Hematopoietic multipotent progenitor cell treated with erythropoietin and hydrocortisone succinate and interleukin-3 and kit ligand, for 15 days (in vitro differentiated cells): ENCODE measurements at regions not wholly inside any gene's neighbourhood (a gene's known extent, or its start where the extent isn't known, plus 50 kb on each side); places are given as distances from the start of the nearest gene placed in this dataset.
"Not testable (repeated sequence)": the region's sequence is repeated elsewhere in the genome, so short reads cannot be mapped to it uniquely, and the experiment has no call there.

ENCODE experiments used
- DNase-seq: peaks from one replicate; pipeline ENCODE4 v3.0.0-alpha.2; 2015; ENCODE audit warnings: low spot score

DNA sequence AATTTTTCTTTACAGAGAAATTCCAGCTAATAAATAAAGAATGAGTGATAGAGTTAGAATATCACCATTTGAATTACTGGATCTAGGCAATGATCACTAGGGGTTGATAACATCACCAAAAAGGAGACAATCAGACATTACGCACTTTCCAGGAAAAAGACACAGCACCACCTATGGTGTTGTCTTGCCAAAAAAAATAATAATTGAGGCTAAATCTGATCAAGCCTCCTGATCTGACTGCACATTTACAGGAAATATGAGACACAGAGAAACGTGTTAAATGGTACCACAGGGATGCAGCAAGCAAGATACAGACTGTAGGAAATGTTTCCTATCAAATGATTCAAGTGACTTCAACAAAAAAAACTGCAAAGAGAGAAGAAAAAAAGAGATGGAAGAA lies 92.8 kb downstream of the EOMES start:
- DNase-seq: no peak

- DNase-seq: no peak
These were observed 93.9 kb downstream of the EOMES start for GRCh38 chr3:27628026-27628750.

- DNase-seq: no peak
These were observed 95.5 kb downstream of the EOMES start for GRCh38 chr3:27626596-27627118.

- DNase-seq: no peak
These were observed 96.3 kb downstream of the EOMES start for GRCh38 chr3:27625864-27626263.

DNA sequence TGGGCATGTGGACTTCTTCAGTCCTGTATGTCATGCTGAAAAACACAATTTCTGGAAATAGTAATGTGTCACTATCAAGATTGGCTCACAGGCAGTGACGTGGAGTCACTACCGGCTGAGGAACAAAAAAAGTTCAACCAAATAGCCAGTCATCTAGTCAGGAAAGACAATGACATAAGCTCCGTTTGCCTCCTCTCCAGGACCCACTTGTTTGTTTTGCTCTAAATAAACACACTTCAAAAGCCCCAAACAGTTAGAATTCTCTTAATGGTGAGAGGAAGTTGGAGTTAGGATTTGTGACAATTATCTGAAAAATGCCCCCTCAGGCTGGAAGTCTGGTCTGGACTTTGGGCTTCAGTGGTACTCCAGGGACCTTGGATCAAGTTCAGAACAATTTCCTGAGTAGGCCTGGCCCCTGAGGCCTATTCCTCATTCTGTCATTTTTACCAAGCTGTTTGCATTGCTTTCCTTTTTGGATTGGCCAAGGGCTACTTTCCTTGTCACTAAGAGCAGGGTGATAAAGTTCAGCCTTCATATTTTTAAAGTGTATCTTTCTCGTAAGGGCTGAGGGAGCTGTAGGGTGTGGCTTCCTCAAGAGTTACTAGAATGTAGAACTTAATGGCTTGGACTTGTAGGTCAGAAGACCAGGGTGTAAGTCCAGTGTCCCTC lies 98.9 kb downstream of the EOMES start:
- DNase-seq: no peak

DNA sequence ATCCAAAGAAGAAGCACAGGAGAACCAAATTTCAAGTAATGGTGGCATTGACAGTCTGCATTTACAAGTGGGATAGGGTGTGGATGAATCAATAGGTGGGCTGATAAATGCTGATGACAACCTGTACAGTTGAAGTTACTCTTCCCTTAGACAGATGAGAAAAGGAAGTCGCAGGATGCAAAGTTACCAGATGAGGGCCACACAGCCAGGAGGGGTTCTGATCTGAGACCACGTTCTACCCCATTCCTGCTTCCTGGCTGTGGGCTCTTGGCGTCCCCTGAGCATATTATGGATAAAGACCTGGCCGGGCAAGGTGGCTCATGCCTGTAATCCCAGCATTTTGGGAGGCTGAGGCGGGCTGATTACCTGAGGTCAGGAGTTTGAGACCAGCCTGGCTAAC lies 104.6 kb downstream of the EOMES start:
- DNase-seq: no peak

GRCh38 chr3:27616031-27616430 lies 106.1 kb downstream of the EOMES start:
- DNase-seq: no peak

DNA sequence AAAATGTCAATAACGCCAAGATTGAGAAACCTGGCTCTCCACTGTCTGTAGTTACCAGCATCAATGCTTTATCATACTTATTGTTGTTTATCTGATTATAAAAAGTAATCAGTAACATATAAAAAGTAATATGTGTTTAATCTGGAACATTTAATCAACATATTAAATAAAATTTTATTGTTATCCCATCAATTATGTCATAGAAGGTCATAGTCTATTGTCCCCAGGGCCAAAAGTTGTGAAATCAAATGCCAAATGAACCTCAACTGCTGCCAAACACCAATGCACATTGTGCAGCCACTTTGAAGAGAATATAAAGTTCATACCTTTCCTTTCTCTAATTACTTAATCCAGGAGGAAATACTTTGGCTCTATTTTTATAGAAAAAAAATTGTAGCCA lies 106.6 kb downstream of the EOMES start:
- DNase-seq: no peak

GRCh38 chr3:27614592-27614991 lies 107.5 kb downstream of the EOMES start:
- DNase-seq: no peak

GRCh38 chr3:27613846-27614500 lies 108.2 kb downstream of the EOMES start:
- no peak for DNase-seq

GRCh38 chr3:27610800-27611525 lies 111.2 kb downstream of the EOMES start:
- no peak for DNase-seq

GRCh38 chr3:27607370-27607769 lies 114.8 kb downstream of the EOMES start:
- no peak for DNase-seq

GRCh38 chr3:27606537-27606936 lies 115.6 kb downstream of the EOMES start:
- no peak for DNase-seq

DNA sequence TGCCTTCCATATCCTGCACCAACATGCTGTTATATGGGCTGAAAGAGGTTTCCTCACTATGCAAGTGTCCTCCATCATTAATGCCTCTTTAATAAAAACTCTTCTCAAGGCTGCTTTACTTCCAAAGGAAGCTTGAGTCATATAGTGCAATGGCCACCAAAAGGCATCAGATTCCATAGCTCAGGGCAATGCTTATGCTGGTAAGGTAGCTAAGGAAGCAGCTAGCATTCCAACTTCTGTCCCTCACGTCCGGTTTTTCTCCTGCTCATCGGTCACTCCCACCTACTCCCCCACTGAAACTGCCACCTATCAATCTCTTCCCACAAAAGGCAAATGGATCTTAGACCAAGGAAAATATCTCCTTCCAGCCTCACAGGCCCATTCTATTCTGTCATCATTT lies 117.1 kb upstream of the SLC4A7 start:
- DNase-seq: not testable (repeated sequence)

DNA sequence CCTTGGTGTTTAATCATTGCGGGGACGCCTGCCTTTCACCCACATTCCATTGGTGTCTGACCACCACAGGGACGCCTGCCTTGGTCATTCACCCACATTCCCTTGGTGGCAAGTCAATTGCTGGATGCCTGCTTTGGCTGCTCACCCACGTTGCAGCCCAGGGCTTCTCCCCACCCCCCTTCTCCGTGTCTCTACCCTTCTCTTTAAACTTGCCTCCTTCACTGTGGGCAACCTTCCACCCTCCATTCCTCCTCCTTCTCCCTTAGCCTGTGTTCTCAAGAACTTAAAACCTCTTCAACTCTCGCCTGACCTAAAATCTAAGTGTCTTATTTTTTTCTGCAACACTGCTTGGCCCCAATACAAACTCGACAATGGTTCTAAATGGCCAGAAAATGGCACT lies 115.6 kb upstream of the SLC4A7 start:
- not testable (repeated sequence) for DNase-seq

- no peak for DNase-seq
These were observed 112.7 kb upstream of the SLC4A7 start for GRCh38 chr3:27596921-27597320.

- no peak for DNase-seq
These were observed 112.2 kb upstream of the SLC4A7 start for GRCh38 chr3:27596334-27596841.

DNA sequence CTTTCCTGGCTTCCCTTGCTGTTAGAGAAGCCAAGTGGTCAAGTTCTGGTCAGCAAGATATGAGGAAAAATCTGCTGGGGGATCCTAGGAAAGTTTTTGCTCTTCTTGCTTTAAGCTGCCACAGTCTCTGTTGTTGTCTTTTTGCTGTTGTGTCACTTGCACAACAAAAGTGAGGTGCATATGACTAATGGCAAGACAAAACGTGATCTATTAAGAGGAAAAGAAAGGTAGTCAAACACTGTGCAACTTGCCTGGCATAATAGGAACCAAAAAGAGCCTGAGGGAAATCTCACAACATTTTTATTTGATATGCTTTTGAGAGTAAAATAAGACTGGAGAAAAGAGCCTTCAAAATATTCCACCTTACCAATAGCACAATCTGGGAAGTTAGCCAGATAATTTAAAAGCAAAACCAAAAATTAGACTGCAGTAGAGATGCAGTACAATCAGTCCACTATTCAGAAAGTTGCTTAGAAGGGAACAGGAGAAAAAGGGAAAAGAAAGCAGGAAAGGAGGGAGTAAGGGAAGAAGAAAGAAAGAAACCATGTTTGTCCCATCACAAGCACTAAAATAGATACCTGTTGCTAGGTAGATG lies 110.0 kb upstream of the SLC4A7 start:
- no peak for DNase-seq

DNA sequence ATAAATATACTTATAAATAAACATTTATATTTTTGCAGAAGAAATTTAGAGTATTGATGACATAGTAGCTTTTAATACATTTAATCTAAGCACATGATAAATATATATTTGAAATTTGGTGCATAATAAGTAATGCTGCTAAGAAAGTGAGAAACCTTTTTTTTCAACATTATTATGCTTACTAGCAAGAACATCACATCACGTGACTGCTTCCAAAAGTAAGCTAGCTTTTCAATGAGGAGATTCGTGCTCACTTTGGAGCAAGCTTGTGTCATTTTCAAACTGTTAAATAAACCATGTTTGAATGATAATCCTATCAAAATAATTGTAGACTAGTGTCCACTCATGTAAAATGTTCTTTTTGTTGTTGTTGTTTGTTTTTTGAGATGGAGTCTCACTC lies 109.0 kb upstream of the SLC4A7 start:
- no peak for DNase-seq

DNA sequence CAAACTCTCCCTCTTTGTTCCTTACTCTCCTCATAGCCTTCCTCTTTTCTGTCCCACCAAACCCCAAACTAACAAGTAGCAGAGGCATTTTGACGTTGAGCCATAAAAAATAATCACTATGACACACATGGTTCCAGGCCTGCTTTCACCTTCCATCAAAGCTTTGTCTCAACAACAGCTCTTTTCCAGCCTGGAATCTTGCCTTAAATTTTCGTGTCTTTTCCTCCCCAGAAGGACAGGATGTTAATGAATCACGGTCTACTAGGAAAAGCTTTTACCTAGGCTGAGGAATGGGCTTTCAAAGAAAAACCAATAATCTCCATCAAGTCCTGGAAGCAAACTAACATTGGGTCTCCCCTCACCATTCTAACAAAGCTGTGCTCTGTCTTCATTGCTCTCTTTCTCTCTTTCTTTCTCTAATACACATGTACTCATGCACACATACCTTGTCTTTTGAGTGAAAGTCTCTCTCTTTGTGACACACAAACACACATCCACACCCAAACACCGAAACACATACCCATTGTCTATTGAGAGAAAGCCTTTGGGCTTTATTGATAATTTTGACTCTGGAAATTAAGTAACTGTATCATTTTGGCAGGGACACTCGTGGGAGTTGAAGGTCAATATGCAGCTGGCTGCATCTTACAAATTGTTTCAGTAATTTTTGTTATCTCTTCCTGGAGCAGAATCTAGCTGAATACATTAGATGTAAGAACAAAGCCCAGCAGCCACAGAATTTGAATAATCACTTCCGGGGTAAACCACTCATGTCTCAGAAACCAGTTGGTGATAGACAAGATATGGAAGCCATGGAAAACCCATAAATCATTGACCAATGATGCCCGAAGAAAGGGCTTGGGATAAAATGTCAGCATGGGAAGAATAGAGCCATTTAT lies 107.4 kb upstream of the SLC4A7 start:
- no peak for DNase-seq
